ENCODE measurements at regions not wholly inside any gene's neighbourhood (a gene's known extent, or its start where the extent isn't known, plus 50 kb on each side); places are given as distances from the start of the nearest gene placed in this dataset.

- TF ChIP-seq, protein P1, sequence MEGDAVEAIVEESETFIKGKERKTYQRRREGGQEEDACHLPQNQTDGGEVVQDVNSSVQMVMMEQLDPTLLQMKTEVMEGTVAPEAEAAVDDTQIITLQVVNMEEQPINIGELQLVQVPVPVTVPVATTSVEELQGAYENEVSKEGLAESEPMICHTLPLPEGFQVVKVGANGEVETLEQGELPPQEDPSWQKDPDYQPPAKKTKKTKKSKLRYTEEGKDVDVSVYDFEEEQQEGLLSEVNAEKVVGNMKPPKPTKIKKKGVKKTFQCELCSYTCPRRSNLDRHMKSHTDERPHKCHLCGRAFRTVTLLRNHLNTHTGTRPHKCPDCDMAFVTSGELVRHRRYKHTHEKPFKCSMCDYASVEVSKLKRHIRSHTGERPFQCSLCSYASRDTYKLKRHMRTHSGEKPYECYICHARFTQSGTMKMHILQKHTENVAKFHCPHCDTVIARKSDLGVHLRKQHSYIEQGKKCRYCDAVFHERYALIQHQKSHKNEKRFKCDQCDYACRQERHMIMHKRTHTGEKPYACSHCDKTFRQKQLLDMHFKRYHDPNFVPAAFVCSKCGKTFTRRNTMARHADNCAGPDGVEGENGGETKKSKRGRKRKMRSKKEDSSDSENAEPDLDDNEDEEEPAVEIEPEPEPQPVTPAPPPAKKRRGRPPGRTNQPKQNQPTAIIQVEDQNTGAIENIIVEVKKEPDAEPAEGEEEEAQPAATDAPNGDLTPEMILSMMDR (IDR thresholded peaks at IDR 0.05): no peak
- no peak for TF ChIP-seq POLR2A (IDR thresholded peaks at IDR 0.05)
Measured at GRCh38 chr14:104319491-104320241, 181.3 kb downstream of the KIF26A start.
